Epithelial cell of esophagus (primary cell): ENCODE measurements at regions not wholly inside any gene's neighbourhood (a gene's known extent, or its start where the extent isn't known, plus 50 kb on each side); places are given as distances from the start of the nearest gene placed in this dataset.

Experiments
- DNase-seq: peaks from one replicate; pipeline ENCODE4 v3.0.0; 2010; ENCODE audit warnings: low read depth
- H3K4me3 ChIP-seq: 2 replicates; pipeline ENCODE4 v1.5.1; 2011; ENCODE audit warnings: mild to moderate bottlenecking, low read length, control low read depth
- CTCF ChIP-seq: IDR thresholded peaks from 2 replicates; pipeline ENCODE4 v1.5.1; 2011; ENCODE audit warnings: low read depth, mild to moderate bottlenecking, low read length, control low read depth, inconsistent platforms; ENCODE audit not compliant: insufficient read depth; ENCODE audit errors: missing control alignments

GRCh38 chr18:77551055-77551454, 301.4 kb downstream of the GALR1 start:
- no peak overlapping the region for H3K4me3 ChIP-seq
- TF ChIP-seq CTCF = no peak
- DNase-seq = no peak

GRCh38 chr18:77552945-77553344, 303.3 kb downstream of the GALR1 start:
- DNase-seq = no peak
- no peak overlapping the region for H3K4me3 ChIP-seq
- no peak for TF ChIP-seq CTCF

- DNase-seq = no peak
- TF ChIP-seq CTCF = no peak
- no peak overlapping the region for H3K4me3 ChIP-seq
Measured at GRCh38 chr18:77554061-77554460, 304.4 kb downstream of the GALR1 start.

- no peak overlapping the region for H3K4me3 ChIP-seq
- TF ChIP-seq CTCF = no peak
- DNase-seq = no peak
Measured at GRCh38 chr18:77557046-77557587, 307.5 kb downstream of the GALR1 start.

GRCh38 chr18:77559274-77559910, 309.7 kb downstream of the GALR1 start:
- TF ChIP-seq CTCF = no peak
- no peak for DNase-seq

GRCh38 chr18:77560341-77560992, 310.8 kb downstream of the GALR1 start:
- H3K4me3 ChIP-seq = no peak overlapping the region
- no peak for DNase-seq
- TF ChIP-seq CTCF = no peak

More at GRCh38 chr18:77559274-77559910, 309.7 kb downstream of the GALR1 start:
- no peak overlapping the region for H3K4me3 ChIP-seq

GRCh38 chr18:77566604-77567003, 317.0 kb downstream of the GALR1 start:
- no peak for TF ChIP-seq CTCF
- DNase-seq = no peak
- no peak overlapping the region for H3K4me3 ChIP-seq
